Activated CD4-positive, alpha-beta memory T cell treated with anti-CD3 and anti-CD28 coated beads, Interleukin-2, amount 10 ng/mL, durations not matched to agents 7 days and 5 days (primary cell): ENCODE measurements at regions not wholly inside any gene's neighbourhood (a gene's known extent, or its start where the extent isn't known, plus 50 kb on each side); places are given as distances from the start of the nearest gene placed in this dataset.

ENCODE experiments used
- CTCF ChIA-PET: fragments of 350-600 bp; sonication (Branson Sonifier 250); formaldehyde crosslinking; loops from one replicate; lab custom pipeline; 2021; ENCODE audit warnings: antibody characterized with exemption, inconsistent platforms; lab: Charles Lee
- POLR2A ChIA-PET: fragments of 350-600 bp; sonication (Branson Sonifier 250); formaldehyde crosslinking; loops from one replicate; lab custom pipeline; 2021; ENCODE audit warnings: antibody characterized with exemption; lab: Charles Lee
- DNase-seq: peaks from one replicate; pipeline ENCODE4 v3.0.0-alpha.2; 2020
- H3K27ac Mint-ChIP-seq: one replicate; pipeline ENCODE4 v1.8.0; 2021; ENCODE audit warnings: mild to moderate bottlenecking, mixed read lengths
- H3K27me3 Mint-ChIP-seq: one replicate; pipeline ENCODE4 v1.8.0; 2021; ENCODE audit warnings: mixed read lengths
- H3K36me3 Mint-ChIP-seq: one replicate; pipeline ENCODE4 v1.8.0; 2021; ENCODE audit warnings: low read depth, mixed read lengths
- H3K4me1 Mint-ChIP-seq: one replicate; pipeline ENCODE4 v1.8.0; 2021; ENCODE audit warnings: mixed read lengths
- H3K4me3 Mint-ChIP-seq: one replicate; pipeline ENCODE4 v1.8.0; 2021; ENCODE audit warnings: mild to moderate bottlenecking, mixed read lengths
- H3K9me3 Mint-ChIP-seq: one replicate; pipeline ENCODE4 v1.8.0; 2021; ENCODE audit warnings: mixed read lengths

DNA sequence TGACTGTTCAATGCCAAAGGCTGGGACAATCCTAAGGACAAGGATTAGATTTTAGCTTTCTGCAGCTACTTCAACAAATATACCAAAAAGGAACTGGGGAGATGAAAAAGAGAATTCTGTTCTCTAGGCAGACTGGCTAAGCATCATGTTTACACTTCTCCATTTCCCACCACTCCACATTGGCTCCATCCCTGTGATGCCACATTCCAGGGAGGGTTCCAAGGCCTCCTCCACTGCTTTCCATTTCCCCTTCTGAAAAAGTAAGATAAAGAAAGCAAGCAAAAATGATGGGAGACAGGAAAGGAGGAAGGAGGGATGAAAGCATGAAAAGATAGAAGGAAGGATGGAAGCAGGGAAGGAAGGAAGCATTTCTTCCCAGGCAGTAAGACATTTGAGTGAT lies 315.8 kb downstream of the BLID start:
- ChIA-PET POLR2A (no interaction called here), CTCF (no interaction called here)
- Mint-ChIP-seq H3K9me3 (peaks cover 4% of the 10 kb centered on the region), H3K36me3 (no peaks in the 10 kb centered on the region), H3K27me3 (no peaks in the 10 kb centered on the region), H3K27ac (no peak overlapping the region), H3K4me3 (no peak overlapping the region), H3K4me1 (no peaks in the 10 kb centered on the region)
- no peak for DNase-seq

DNA sequence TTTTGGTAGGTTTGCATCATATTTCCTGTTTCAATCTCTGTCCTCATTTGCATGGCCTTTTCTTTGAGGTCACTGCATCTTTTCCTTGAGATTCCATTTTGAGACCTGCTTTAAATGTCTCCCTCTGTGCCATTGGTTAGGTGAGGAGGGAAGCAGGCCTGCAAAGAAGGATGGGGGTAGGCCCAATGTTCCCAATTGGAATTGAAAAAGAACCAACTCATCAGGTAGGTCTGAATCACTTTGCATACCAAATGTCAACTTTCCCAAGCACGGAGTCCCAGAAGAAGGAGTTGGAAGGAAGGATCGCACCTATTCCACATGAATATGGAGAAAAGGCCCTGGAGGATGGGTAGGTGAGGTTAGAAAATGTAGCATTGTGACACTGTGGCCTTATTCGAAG lies 318.5 kb downstream of the BLID start:
- peaks cover 4% of the 10 kb centered on the region for H3K9me3 Mint-ChIP-seq
- POLR2A ChIA-PET, result no interaction called here

DNA sequence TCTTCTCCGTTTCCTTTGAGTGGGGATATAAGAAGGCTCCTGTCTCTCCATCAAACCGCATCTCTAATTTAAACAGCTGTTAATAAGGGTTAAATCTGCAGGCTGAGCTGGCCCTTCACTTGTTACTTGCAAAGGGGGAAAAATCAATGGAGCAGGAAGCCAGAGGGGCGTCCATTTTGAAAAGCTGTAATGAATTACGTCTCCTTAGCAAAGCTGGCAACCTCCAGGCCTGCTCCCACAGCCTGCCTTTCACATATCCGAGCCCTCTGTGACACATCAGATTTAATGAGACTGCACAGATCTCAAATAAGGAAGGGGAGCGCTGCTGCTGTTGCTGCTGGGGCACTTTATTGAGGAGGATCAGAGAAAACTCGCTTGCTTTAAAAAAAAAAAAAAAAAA lies 320.8 kb downstream of the BLID start:
- Mint-ChIP-seq H3K27ac (no peak overlapping the region), H3K4me1 (no peaks in the 10 kb centered on the region), H3K9me3 (peaks cover 4% of the 10 kb centered on the region), H3K36me3 (no peaks in the 10 kb centered on the region), H3K4me3 (no peak overlapping the region), H3K27me3 (no peaks in the 10 kb centered on the region)
- no peak for DNase-seq
- ChIA-PET POLR2A (no interaction called here), CTCF (no interaction called here)

More for the DNA sequence above, 318.5 kb downstream of the BLID start:
- Mint-ChIP-seq H3K36me3 (no peaks in the 10 kb centered on the region), H3K27ac (no peak overlapping the region), H3K4me1 (no peaks in the 10 kb centered on the region), H3K27me3 (no peaks in the 10 kb centered on the region), H3K4me3 (no peak overlapping the region)
- CTCF ChIA-PET, result no interaction called here
- no peak for DNase-seq

DNA sequence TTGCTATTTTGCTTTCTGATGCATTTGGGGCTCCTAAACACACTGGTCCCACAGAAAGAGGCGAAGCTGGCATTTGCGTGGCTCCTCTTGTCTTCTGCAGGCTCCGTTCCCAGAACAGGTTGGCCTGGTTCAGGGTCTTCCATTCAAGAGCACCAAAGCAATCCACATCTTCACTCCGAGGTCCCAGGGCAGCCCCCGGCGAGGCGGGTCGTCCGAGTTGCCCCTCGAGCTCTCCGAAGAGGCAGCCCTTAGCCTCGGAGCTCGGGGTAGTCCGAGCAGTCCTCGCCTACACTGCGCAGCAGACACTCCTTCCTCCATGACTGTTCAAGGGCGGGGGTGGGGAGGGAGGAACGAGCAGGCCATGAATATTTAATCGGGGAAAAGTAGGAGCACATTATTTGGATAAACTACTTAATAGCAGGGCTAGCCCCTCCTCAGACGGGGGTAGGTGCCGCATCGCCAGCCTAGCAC lies 321.3 kb downstream of the BLID start:
- H3K27ac Mint-ChIP-seq, result no peak overlapping the region
- ChIA-PET POLR2A (no interaction called here), CTCF (no interaction called here)
- no peak overlapping the region for H3K4me3 Mint-ChIP-seq
- H3K9me3 Mint-ChIP-seq, result peaks cover 4% of the 10 kb centered on the region
- H3K4me1 Mint-ChIP-seq, result no peaks in the 10 kb centered on the region
- H3K27me3 Mint-ChIP-seq, result no peaks in the 10 kb centered on the region
- H3K36me3 Mint-ChIP-seq, result no peaks in the 10 kb centered on the region
- DNase-seq, result no peak

DNA sequence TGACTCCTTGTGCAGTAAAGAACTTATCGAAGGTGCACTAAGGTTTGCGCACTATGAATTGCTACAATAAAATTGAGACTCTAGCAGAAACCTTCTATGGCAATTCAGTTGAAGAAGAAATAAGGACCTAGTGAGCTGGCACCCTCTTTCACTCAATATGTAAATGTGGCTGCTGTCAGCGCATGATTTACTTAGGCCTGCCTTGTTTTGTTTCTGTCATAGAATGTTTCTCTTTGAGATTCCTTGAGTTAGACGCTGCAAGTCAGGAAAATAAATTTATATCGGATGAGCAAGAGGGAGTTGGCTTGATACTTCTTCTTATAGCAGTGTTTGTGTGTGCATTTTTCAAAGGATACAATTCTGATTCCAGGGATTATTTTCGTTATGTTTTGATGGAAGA lies 322.1 kb downstream of the BLID start:
- H3K27me3 Mint-ChIP-seq, result no peaks in the 10 kb centered on the region
- no peak for DNase-seq
- no peak overlapping the region for H3K4me3 Mint-ChIP-seq
- H3K9me3 Mint-ChIP-seq, result peaks cover 4% of the 10 kb centered on the region
- no peaks in the 10 kb centered on the region for H3K4me1 Mint-ChIP-seq
- ChIA-PET CTCF (no interaction called here), POLR2A (no interaction called here)
- no peaks in the 10 kb centered on the region for H3K36me3 Mint-ChIP-seq
- no peak overlapping the region for H3K27ac Mint-ChIP-seq

DNA sequence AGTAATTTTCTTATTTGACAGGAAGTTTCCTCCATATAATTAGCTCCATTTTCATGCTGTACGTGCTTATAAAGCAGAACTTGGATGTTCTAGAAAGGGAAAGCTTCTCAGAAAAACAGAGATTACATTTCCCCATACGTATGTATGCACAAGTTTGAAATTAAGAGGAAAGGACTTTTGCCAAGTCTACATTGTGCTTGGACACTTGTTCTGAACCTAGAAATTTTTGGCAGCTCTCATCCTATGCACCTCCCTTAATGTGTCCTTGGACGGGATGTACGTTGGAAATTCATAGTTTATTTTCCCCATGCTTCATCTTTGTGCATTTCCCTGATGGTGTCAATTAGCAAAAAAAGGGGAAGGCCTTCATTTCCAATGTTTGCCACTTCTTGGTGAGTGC lies 322.7 kb downstream of the BLID start:
- Mint-ChIP-seq H3K27ac (no peak overlapping the region), H3K27me3 (no peaks in the 10 kb centered on the region), H3K36me3 (no peaks in the 10 kb centered on the region), H3K9me3 (peaks cover 1% of the 10 kb centered on the region), H3K4me3 (no peak overlapping the region), H3K4me1 (no peaks in the 10 kb centered on the region)
- no peak for DNase-seq
- POLR2A ChIA-PET, result no interaction called here
- CTCF ChIA-PET, result no interaction called here

DNA sequence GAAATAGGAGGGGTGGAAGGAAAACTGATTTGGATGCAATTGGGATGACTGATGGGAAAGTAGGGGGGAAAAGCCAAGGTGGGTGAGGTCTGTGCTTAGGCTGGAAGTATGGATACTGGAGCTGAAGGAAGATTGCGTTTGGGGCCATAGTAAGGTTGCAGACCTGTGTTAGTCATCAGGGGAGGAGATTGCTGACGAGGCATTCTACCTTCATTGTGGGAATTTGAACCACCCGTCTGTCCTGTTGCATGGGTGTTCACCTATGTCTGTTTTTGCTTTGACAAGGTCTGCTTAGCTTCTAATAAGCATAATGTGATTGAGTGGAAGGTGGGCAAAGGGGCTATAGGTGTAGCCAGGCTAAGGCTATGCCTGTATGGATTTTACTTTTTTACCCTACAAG lies 323.8 kb downstream of the BLID start:
- no peak overlapping the region for H3K4me3 Mint-ChIP-seq
- no peaks in the 10 kb centered on the region for H3K27me3 Mint-ChIP-seq
- no peak overlapping the region for H3K27ac Mint-ChIP-seq
- DNase-seq, result no peak
- H3K4me1 Mint-ChIP-seq, result no peaks in the 10 kb centered on the region
- H3K9me3 Mint-ChIP-seq, result no peaks in the 10 kb centered on the region
- CTCF ChIA-PET, result no interaction called here
- POLR2A ChIA-PET, result no interaction called here
- no peaks in the 10 kb centered on the region for H3K36me3 Mint-ChIP-seq

DNA sequence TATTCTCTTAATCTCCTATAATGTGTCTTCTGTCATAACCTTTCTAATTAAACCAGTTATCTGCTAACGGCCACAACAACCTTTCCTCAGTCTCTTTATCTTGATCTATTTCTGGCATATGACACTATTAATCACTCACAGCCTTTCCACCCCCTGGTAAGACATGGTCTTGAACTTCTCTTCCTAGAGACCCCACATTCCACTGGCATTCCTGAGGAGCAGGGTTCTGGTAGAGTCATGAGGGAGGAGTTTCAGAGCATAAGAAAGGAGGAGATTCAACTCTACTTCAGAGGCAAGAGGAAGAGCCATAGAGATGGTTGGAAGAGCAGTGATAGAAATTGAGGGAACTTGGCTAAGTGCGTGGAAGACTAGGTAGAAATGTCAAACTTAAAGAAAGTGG lies 325.6 kb downstream of the BLID start:
- H3K27ac Mint-ChIP-seq, result no peak overlapping the region
- ChIA-PET CTCF (no interaction called here), POLR2A (no interaction called here)
- no peaks in the 10 kb centered on the region for H3K4me1 Mint-ChIP-seq
- no peaks in the 10 kb centered on the region for H3K36me3 Mint-ChIP-seq
- H3K27me3 Mint-ChIP-seq, result no peaks in the 10 kb centered on the region
- H3K9me3 Mint-ChIP-seq, result peaks cover 2% of the 10 kb centered on the region
- DNase-seq, result no peak
- no peak overlapping the region for H3K4me3 Mint-ChIP-seq

DNA sequence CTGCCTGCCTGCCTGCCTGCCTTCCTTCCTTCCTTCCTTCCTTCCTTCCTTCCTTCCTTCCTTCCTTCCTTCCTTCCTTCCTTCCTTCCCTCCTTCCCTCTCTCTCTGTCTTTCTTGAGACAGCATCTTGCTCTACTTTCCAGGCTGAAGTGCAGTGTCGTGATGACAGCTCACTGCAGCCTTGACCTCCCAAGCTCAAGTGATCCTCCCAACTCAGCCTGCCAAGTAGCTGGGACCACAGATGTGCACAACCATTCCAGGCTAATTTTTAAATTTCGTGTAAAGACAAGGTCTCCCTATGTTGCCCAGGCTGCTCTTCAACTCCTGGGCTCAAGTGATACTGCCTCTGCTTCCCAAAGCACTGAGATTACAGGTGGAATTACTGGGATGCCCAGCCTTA lies 328.2 kb upstream of the SORL1-AS1 start:
- H3K4me3 Mint-ChIP-seq, result no peak overlapping the region
- CTCF ChIA-PET, result no interaction called here
- peaks cover 3% of the 10 kb centered on the region for H3K27me3 Mint-ChIP-seq
- H3K36me3 Mint-ChIP-seq, result no peaks in the 10 kb centered on the region
- H3K27ac Mint-ChIP-seq, result no peak overlapping the region
- POLR2A ChIA-PET, result no interaction called here
- H3K9me3 Mint-ChIP-seq, result no peaks in the 10 kb centered on the region
- DNase-seq, result no peak
- H3K4me1 Mint-ChIP-seq, result no peaks in the 10 kb centered on the region

DNA sequence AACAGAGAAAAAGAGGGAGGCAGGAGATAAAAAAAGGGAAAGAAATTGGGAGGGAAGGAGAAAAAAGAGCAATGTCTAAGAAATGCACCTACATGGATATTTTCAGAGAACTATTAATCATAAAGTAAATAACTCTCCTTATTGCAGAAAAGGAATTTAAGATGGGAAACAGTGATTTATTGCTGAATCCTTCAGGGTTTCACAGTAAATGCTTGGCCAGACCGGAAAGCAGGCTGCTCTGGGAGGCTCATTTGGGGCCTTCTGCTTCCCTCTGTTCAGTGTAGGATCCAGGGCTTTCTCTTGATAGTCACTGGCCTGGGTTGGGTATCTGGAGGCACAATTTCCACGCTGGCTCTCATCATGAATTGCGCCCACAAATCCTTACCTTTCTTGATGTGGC lies 324.3 kb upstream of the SORL1-AS1 start:
- POLR2A ChIA-PET, result no interaction called here
- Mint-ChIP-seq H3K27me3 (no peaks in the 10 kb centered on the region), H3K27ac (no peak overlapping the region), H3K9me3 (no peaks in the 10 kb centered on the region), H3K36me3 (no peaks in the 10 kb centered on the region), H3K4me1 (no peaks in the 10 kb centered on the region), H3K4me3 (no peak overlapping the region)
- CTCF ChIA-PET, result no interaction called here
- no peak for DNase-seq

DNA sequence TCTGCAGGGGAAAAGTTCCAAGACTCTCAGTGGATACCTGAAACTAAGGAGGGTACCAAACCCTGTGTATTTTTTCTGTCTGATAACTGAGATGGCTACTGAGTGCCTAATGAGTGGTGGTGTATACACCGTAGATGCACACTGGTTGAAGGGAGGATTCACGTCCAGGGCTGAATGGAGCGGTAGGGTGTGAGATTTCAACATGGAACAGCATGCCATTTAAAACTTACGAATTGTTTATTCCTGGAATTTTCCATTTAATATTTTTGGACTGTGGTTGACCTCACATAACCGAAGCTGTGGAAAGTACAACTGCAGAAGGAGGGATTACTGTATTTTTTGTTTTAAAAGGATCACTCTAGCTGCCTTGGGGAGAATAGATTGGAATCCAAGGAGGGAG lies 322.5 kb upstream of the SORL1-AS1 start:
- POLR2A ChIA-PET, result no interaction called here
- CTCF ChIA-PET, result no interaction called here
- Mint-ChIP-seq H3K4me3 (no peak overlapping the region), H3K27ac (no peak overlapping the region), H3K4me1 (no peaks in the 10 kb centered on the region), H3K36me3 (no peaks in the 10 kb centered on the region), H3K9me3 (no peaks in the 10 kb centered on the region), H3K27me3 (no peaks in the 10 kb centered on the region)
- DNase-seq, result no peak

DNA sequence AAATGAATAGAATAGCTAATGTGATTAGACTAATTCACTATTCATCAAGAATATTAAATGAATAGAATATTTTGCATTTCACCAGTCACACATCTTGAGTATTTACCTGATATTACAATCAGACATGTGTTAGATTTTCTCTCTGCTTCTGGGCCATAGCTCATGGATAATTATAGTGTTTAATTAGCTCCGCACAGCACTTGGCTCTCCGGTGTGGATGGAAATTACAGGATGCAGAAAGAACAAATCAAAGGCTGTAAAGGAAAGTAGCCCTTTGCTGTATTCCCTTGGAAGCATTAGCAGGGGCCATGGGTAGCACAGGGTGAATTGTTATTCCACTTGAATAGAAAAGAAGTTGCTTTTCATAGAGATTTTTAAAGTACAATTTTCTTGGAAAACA lies 320.3 kb upstream of the SORL1-AS1 start:
- Mint-ChIP-seq H3K9me3 (no peaks in the 10 kb centered on the region), H3K4me1 (no peaks in the 10 kb centered on the region), H3K27ac (no peak overlapping the region), H3K4me3 (no peak overlapping the region), H3K27me3 (no peaks in the 10 kb centered on the region), H3K36me3 (no peaks in the 10 kb centered on the region)
- CTCF ChIA-PET, result no interaction called here
- POLR2A ChIA-PET, result no interaction called here
- no peak for DNase-seq

DNA sequence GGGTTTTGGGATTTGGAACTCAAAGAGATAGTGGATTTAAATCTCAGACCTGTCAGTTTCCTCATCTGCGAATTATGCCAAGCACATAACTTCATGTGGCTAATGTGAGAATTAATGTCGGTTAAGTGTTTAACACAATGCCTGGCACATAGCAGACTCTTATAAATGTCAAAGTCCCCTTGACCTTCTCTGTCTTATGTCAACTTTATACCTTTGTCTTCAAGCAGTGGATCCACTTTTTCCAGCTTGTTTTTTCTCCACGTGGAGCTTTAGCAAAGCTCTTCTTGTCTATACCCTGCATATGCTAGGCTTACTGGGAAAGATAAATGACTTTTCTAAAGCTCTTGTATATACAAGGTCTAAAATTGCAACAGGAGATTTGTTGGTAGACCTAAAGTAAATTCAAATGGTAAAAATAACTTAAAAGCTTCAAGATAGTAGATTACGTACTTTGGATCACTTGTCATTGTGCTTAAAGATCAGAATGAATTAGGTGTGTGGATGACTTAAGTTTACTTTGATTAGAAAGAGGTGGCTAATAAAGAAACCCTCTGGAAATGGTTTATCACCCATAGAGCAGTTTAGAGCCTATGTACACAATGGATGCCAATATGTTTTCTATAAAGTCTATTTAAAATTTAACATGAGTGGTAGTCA lies 318.3 kb upstream of the SORL1-AS1 start:
- no peak overlapping the region for H3K4me3 Mint-ChIP-seq
- ChIA-PET CTCF (no interaction called here), POLR2A (no interaction called here)
- no peaks in the 10 kb centered on the region for H3K9me3 Mint-ChIP-seq
- H3K4me1 Mint-ChIP-seq, result no peaks in the 10 kb centered on the region
- no peaks in the 10 kb centered on the region for H3K36me3 Mint-ChIP-seq
- H3K27me3 Mint-ChIP-seq, result no peaks in the 10 kb centered on the region
- DNase-seq, result no peak
- H3K27ac Mint-ChIP-seq, result no peak overlapping the region

DNA sequence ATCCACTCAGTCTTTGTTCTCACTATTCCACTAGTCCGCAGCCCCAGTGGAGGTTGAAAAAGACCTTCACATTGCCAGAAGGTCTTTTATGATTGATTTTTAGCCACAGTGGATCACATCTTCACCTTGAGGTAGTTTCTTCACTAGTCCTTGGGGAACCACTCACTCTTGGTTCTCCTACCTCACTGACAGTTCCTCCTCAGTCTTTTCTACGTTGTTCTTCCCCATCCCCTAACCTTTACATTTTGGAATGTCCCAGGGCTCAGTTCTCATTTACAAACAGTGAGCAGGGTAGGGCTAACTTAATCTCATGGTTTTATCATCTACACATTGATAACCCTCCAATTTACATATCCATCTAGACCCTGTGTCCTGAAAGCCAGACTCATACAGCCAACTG lies 316.4 kb upstream of the SORL1-AS1 start:
- Mint-ChIP-seq H3K27me3 (no peaks in the 10 kb centered on the region), H3K36me3 (no peaks in the 10 kb centered on the region), H3K4me3 (no peak overlapping the region), H3K9me3 (no peaks in the 10 kb centered on the region), H3K4me1 (no peaks in the 10 kb centered on the region), H3K27ac (no peak overlapping the region)
- POLR2A ChIA-PET, result no interaction called here
- CTCF ChIA-PET, result no interaction called here
- no peak for DNase-seq
